ENCODE measurements at regions not wholly inside any gene's neighbourhood (a gene's known extent, or its start where the extent isn't known, plus 50 kb on each side); places are given as distances from the start of the nearest gene placed in this dataset.

- Histone ChIP-seq H3K27me3 (ENCODE audit: control insufficient read depth in 3 of 3, insufficient read depth in 3 of 3, low read length in 2 of 3) (no peaks in the 10 kb centered on the region), H3K4me3 (no peak overlapping the region), H3K9ac (ENCODE audit: insufficient read depth in 1 of 2, low read length in 2 of 2) (no peak overlapping the region), H3K9me3 (ENCODE audit: control insufficient read depth in 4 of 4, insufficient read depth in 3 of 4, low read length in 3 of 4) (peaks cover 0 to 6% (median 0%) of the 10 kb centered on the region in 4 donors), H3K27ac (ENCODE audit: low read depth in 1 of 2, low read length in 1 of 2) (no peak overlapping the region), H3K4me1 (ENCODE audit: control insufficient read depth in 5 of 5, insufficient read depth in 5 of 5, low read length in 5 of 5) (no peaks in the 10 kb centered on the region), H3K36me3 (ENCODE audit: control insufficient read depth in 4 of 4, insufficient read depth in 4 of 4, low read length in 4 of 4) (no peaks in the 10 kb centered on the region)
- no peak for TF ChIP-seq CTCF (IDR thresholded peaks at IDR 0.05; ENCODE audit: control extremely low read depth, extremely low read depth)
- DNase-seq (no peak), ATAC-seq (ENCODE audit: insufficient read depth, low FRiP score) (no peak)
- WGBS, 2 donors = 66 to 76% methylated on average over 7 of the region's 7 CpGs
Observed at GRCh38 chr9:90460220-90460619, 182.4 kb downstream of the DIRAS2 start.

- WGBS, 2 donors = 57 to 74% methylated on average over 2 of the region's 2 CpGs
- DNase-seq = no peak
- H3K27me3 ChIP-seq (ENCODE audit: control insufficient read depth in 3 of 3, insufficient read depth in 3 of 3, low read length in 2 of 3) = no peaks in the 10 kb centered on the region
- no peak overlapping the region for H3K9ac ChIP-seq (ENCODE audit: insufficient read depth in 1 of 2, low read length in 2 of 2)
- no peak overlapping the region for H3K27ac ChIP-seq (ENCODE audit: low read depth in 1 of 2, low read length in 1 of 2)
- no peaks in the 10 kb centered on the region for H3K4me1 ChIP-seq (ENCODE audit: control insufficient read depth in 5 of 5, insufficient read depth in 5 of 5, low read length in 5 of 5)
- no peak for ATAC-seq (ENCODE audit: insufficient read depth, low FRiP score)
- no peaks in the 10 kb centered on the region for H3K36me3 ChIP-seq (ENCODE audit: control insufficient read depth in 4 of 4, insufficient read depth in 4 of 4, low read length in 4 of 4)
- no peak for TF ChIP-seq CTCF (IDR thresholded peaks at IDR 0.05; ENCODE audit: control extremely low read depth, extremely low read depth)
- no peak overlapping the region for H3K4me3 ChIP-seq
- H3K9me3 ChIP-seq (ENCODE audit: control insufficient read depth in 4 of 4, insufficient read depth in 3 of 4, low read length in 3 of 4) = peaks cover 0 to 2% (median 0%) of the 10 kb centered on the region in 4 donors
Observed at GRCh38 chr9:90464978-90465377, 177.6 kb downstream of the DIRAS2 start.

- DNase-seq (no peak), ATAC-seq (ENCODE audit: insufficient read depth, low FRiP score) (no peak)
- Histone ChIP-seq H3K9me3 (ENCODE audit: control insufficient read depth in 4 of 4, insufficient read depth in 3 of 4, low read length in 3 of 4) (peaks cover 0 to 5% (median 0%) of the 10 kb centered on the region in 4 donors), H3K4me3 (no peak overlapping the region), H3K27me3 (ENCODE audit: control insufficient read depth in 3 of 3, insufficient read depth in 3 of 3, low read length in 2 of 3) (no peaks in the 10 kb centered on the region), H3K4me1 (ENCODE audit: control insufficient read depth in 5 of 5, insufficient read depth in 5 of 5, low read length in 5 of 5) (no peaks in the 10 kb centered on the region), H3K27ac (ENCODE audit: low read depth in 1 of 2, low read length in 1 of 2) (no peak overlapping the region), H3K36me3 (ENCODE audit: control insufficient read depth in 4 of 4, insufficient read depth in 4 of 4, low read length in 4 of 4) (no peaks in the 10 kb centered on the region), H3K9ac (ENCODE audit: insufficient read depth in 1 of 2, low read length in 2 of 2) (no peak overlapping the region)
- WGBS, 2 donors = 88 to 96% methylated on average over 3 of the region's 3 CpGs
- no peak for TF ChIP-seq CTCF (IDR thresholded peaks at IDR 0.05; ENCODE audit: control extremely low read depth, extremely low read depth)
Observed at GRCh38 chr9:90466441-90466840, 176.2 kb downstream of the DIRAS2 start.

- Histone ChIP-seq H3K9me3 (ENCODE audit: control insufficient read depth in 4 of 4, insufficient read depth in 3 of 4, low read length in 3 of 4) (peaks cover 0 to 4% (median 0%) of the 10 kb centered on the region in 4 donors), H3K36me3 (ENCODE audit: control insufficient read depth in 4 of 4, insufficient read depth in 4 of 4, low read length in 4 of 4) (no peaks in the 10 kb centered on the region), H3K27ac (ENCODE audit: low read depth in 1 of 2, low read length in 1 of 2) (no peak overlapping the region), H3K9ac (ENCODE audit: insufficient read depth in 1 of 2, low read length in 2 of 2) (no peak overlapping the region), H3K4me1 (ENCODE audit: control insufficient read depth in 5 of 5, insufficient read depth in 5 of 5, low read length in 5 of 5) (no peaks in the 10 kb centered on the region), H3K4me3 (no peak overlapping the region), H3K27me3 (ENCODE audit: control insufficient read depth in 3 of 3, insufficient read depth in 3 of 3, low read length in 2 of 3) (no peaks in the 10 kb centered on the region)
- no peak for TF ChIP-seq CTCF (IDR thresholded peaks at IDR 0.05; ENCODE audit: control extremely low read depth, extremely low read depth)
- ATAC-seq (ENCODE audit: insufficient read depth, low FRiP score) = no peak
- WGBS, 2 donors = 72 to 94% methylated on average over 8 of the region's 8 CpGs
- no peak for DNase-seq
Observed at GRCh38 chr9:90469435-90469834, 173.2 kb downstream of the DIRAS2 start.
